NB4 (cell line): ENCODE measurements at regions not wholly inside any gene's neighbourhood (a gene's known extent, or its start where the extent isn't known, plus 50 kb on each side); places are given as distances from the start of the nearest gene placed in this dataset.

Experiments used
- MYC ChIP-seq: IDR thresholded peaks from 2 replicates; pipeline ENCODE4 v1.6.1; 2011; ENCODE audit warnings: low read depth, low read length
- TF ChIP-seq, protein P1 (sequence below): IDR thresholded peaks from 2 replicates; pipeline ENCODE4 v1.6.1; 2011; ENCODE audit warnings: low read depth, low read length
- TF ChIP-seq, protein P2 (sequence below): IDR thresholded peaks from one replicate; pipeline ENCODE4 v1.5.1; 2012; ENCODE audit warnings: low read depth, low read length

DNA sequence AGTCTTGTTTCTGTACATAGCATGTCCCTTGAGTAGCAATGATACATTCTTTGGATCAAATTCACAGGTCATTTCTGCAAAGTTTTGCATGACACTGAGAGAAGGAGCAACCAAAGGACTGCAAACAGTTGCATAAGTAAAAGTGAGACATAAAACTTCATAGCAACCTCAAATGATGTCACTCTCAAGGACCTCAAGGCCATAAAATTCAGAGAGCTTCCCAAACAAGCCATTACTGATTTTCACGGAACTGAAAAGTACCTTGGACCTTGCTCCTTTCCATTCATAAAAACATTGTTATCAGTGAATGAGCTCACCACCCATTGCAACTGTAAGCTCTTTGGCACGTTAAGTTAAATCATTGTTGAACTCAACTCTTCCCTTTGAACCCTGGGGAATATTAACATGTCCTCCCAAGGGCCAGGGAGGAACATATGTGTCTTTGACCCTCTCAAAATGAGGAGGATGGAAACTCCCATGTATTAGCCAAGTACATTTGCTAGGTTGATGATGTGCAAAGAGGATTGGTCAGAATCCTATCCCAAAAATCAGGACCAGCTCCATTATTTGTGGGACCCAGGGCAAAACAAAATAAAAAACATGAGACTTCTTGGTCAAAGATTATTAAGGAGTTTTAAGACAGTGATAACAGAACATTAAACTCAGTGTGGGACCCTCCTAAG lies 275.0 kb upstream of the DYNLRB2 start:
- TF ChIP-seq, protein P1, sequence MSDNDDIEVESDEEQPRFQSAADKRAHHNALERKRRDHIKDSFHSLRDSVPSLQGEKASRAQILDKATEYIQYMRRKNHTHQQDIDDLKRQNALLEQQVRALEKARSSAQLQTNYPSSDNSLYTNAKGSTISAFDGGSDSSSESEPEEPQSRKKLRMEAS, result no peak
- TF ChIP-seq, protein P2, sequence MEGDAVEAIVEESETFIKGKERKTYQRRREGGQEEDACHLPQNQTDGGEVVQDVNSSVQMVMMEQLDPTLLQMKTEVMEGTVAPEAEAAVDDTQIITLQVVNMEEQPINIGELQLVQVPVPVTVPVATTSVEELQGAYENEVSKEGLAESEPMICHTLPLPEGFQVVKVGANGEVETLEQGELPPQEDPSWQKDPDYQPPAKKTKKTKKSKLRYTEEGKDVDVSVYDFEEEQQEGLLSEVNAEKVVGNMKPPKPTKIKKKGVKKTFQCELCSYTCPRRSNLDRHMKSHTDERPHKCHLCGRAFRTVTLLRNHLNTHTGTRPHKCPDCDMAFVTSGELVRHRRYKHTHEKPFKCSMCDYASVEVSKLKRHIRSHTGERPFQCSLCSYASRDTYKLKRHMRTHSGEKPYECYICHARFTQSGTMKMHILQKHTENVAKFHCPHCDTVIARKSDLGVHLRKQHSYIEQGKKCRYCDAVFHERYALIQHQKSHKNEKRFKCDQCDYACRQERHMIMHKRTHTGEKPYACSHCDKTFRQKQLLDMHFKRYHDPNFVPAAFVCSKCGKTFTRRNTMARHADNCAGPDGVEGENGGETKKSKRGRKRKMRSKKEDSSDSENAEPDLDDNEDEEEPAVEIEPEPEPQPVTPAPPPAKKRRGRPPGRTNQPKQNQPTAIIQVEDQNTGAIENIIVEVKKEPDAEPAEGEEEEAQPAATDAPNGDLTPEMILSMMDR, result no peak
- no peak for TF ChIP-seq MYC
